ENCODE measurements at regions not wholly inside any gene's neighbourhood (a gene's known extent, or its start where the extent isn't known, plus 50 kb on each side); places are given as distances from the start of the nearest gene placed in this dataset.

DNA sequence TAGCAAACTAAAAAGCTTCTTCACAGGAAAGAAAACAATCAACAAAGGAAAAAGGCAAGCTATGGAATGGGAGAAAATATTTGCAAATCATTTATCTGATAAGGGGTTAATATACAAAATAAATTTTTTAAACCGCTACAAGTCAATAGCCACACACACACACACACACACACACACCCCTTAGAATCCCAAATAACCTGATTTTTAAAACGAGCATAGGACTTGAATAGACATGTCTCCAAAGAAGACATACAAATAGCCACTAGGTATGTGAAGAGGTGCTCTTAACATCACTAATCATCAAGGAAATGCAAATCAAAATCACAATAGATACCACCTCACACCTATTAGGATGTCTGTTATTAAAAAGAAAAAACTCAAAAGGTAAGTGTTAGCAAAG, 187.7 kb downstream of the TRIM27 start:
- DNase-seq, result no peak

DNA sequence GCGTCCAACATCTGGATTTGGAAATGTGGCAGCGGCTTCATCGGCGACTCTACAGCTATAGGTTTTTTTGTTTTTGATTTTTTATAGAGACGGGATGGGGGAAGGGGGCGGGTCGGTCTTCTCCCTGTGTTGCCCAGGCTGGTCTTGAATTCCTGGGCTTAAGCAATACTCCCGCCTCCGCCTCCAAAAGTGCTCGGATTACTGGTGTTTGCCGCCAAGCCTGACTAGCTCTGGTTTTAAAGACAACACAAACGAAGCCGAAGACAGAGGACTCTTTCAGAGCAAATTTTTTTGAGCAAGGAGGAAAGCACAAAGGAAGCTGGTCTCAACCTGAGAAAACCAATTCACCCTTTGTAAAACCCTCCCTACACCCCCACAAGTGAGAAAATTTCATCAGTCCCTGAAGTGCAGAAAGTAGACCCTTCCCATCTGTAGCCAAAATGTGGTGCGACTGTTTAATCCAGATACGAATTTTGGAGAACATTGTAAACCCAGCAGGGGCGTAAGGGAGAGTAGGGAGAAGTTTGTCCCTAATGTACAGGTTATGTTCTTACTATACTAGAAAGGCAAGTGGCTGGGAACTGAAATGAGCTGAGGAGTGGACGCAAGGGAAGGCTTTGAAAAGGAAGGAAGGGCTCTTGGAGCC, 185.9 kb downstream of the TRIM27 start:
- no peak for DNase-seq

DNA sequence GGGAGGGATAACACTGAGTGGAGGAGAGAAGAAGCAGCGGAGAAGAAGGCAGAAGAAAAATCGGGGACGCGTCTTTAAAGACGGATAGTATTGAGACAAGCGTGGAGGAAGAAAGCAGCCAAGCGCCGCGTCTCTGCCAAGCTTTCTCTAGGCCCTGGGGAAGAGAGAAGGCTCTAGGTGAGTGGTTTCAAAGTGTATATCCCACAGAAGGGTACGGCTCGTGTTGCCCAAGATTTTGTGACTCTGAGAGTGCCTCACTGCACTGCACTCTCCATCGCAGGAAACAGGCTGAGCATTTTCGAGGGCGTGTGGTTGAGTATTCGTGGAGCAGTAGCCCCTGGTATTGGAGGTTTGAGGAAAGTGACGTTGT, 185.4 kb downstream of the TRIM27 start:
- no peak for DNase-seq

DNA sequence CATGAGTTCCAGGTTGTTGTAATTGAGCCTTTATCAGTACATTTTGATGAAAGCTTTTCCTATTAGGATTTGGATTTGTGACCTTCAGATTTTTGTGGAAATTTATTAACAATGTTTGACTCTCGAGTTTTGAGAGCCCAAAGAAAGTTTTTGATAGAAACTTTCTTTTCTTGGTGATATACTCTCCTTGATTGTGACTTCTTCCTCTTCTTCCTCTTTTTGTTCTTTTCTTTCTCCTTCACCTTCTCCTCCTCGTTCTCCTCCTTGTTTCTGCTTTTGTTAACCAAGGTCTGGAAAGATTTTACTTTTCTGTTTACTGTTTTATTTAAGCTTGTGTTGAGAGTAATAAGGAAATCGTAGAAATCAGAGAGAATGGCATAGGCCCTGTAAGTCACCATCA, 182.4 kb downstream of the TRIM27 start:
- no peak for DNase-seq

DNA sequence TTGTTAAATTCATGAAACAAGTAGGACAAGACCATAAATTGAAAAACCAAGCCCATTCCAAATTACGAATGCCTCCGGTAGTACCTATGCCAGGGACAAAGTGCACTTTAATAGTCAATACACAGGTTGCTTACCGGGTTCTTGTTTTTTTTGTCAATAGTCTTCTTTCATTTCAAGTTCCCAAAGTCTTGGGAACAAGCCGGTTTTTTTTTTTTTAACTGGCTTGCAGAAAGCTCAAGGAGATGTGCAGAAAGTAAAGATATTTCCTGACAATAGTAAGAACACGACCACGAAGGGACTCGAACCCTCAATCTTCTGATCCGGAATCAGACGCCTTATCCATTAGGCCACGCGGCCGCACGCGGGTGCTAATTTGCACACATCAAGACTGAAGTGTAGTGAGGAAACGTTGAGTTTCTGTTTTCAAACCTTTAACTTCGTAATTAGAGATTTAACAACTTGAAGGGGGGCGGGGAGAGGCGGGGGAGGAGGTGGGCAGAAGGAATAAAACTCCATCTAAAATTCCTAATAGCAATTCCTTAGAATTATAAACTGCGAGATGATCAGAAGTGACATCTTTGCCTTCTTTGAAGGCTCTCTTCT, 181.0 kb downstream of the TRIM27 start:
- DNase-seq, result peak in 1 of 3 donors; percentile 24

DNA sequence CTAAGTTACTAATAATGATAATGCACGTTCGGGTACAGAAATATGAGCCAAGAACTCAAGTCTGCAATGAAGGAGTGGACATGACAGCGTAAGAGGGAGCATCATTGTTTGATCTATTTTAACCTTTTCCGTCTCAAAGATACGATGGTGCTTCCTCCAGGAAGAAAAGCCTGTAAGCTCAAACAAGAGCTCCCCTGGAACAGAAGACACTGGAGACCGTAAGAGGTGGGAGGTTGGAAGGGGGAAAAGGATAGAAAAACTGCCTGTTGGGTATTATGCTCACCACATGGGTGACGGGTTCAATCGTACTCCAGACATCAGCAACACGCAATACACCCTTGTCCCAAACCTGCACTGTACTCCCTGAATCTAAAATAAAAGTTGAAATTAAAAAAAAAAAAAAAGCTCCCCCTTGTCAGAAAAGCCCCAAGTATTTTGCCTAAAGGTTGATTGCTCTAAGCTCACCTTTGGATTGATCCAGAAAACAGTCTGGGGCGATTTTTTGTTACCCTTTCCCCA, 180.5 kb downstream of the TRIM27 start:
- DNase-seq, result no peak

DNA sequence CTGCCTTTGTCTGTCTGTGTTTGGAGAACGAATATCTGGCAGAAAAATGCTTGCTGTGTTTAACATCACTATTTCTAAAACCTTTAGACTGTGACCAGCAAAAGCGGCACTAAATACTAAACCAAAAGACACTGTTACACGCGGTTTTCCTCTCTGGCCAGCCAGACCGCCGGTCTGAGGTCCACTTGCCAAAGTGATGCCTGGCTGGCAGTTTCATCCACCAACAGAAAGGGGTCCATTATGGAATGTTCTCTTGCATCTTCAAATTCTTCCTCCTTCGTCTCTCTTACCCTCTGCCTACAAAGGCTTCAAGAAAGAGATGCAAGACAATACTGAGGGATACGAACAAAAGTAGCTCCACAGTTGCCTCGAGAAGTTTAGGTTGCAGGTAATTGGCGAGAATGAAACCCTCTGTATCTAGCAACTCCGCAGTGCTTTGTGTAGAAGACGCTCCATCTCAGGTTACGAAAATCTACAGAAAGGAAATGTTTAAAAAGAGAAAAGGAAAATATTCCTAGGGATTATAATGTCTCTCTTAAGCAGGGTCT, 176.6 kb downstream of the TRIM27 start:
- no peak for DNase-seq

DNA sequence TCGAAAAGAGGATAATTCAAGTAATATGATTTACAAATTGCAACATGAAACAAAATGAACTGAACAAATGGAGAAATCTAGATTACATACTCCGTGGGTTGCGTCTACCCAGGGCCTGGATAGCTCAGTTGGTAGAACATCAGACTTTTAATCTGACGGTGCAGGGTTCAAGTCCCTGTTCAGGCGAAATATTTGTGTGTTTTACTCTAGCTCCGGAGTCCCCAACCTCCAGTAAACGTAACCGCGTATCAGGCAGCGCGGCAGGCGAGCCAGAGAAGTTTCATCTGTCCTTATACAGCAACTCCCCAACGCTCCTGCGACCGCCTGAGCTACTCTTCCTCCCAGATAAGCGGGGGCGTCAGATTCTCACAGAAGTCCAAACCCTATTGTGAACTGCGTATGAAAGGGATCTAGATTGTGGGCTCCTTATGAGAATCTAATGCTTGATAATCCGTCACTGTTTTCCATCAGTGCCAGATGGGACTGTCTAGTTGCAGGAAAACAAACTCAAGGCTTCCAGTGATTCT, 176.1 kb downstream of the TRIM27 start:
- DNase-seq, result peak in 1 of 3 donors; percentile 23

DNA sequence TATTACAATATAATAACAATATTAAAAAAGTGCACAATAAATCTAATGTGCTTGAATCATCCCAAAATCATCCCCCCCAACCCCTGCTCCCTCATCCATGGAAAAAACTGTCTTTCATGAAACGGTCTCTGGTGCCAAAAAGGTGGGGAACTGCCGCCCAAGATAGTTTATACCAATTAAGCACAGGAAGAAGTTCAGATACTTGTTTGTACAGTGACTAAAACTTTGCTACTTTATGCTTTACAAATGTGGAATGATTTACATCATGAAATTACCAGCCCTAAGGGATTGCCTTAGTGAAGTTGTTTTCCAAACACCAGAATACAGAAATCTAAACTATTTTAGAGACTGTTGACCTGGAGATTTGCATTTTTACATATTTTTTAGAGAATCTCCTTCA, 175.6 kb downstream of the TRIM27 start:
- DNase-seq, result no peak

DNA sequence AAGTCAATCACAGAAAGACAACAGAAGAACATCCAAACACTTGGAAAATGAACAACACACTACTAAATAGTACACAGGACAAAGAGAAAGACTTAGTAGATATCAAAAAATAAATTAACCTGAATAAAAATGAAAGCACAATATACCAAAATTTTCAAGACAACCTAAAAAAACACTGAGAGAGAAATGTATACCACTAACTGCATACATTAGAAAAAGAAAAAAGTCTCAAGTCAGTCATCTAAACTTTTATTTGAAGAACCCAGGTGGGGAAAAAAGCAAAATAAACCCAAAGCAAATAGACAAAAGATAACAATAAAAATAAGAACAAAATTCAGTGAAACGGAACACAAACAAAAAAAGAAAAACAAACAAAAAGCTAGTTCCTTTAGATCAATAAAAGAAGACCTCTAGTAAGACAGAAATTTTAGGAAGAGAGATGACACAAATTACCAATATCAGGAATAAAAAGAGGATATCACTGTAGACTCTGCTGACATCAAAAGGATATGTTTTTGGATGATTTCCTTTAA, 172.8 kb downstream of the TRIM27 start:
- no peak for DNase-seq

DNA sequence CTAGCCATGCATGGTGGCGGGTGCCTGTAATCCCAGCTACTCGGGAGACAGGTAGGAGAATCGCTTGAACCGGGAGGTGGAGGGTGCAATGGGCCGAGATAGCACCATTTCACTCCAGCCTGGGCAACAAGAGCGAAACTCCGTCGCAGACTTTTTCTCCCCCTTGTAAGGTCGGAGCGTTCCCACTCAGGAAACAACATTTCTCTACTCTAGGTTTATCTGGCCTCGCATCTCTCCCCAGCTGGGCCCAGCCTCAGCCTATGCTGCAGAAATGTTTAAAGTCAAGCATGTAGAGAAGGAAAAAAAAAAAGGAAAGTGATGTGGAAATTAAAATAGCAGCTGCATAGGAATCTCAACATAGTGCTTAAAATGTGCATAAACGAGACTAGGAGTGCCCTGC, 172.3 kb downstream of the TRIM27 start:
- no peak for DNase-seq

DNA sequence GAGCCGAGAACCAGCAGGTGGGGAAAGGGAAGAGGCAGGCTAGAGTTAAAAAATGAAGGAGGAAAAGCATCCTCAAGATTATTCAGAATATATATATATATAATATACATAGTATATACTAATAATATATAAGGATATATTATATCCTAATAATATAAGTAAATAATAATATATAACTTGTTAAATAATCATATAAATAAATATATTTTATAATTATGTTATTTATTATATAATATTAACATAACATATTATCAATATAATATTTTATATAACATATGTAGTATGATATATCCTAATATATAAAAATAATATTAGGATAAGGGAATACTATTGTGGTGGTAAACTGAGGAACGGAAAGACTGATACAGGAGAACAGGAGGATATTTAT, 171.8 kb downstream of the TRIM27 start:
- no peak for DNase-seq

DNA sequence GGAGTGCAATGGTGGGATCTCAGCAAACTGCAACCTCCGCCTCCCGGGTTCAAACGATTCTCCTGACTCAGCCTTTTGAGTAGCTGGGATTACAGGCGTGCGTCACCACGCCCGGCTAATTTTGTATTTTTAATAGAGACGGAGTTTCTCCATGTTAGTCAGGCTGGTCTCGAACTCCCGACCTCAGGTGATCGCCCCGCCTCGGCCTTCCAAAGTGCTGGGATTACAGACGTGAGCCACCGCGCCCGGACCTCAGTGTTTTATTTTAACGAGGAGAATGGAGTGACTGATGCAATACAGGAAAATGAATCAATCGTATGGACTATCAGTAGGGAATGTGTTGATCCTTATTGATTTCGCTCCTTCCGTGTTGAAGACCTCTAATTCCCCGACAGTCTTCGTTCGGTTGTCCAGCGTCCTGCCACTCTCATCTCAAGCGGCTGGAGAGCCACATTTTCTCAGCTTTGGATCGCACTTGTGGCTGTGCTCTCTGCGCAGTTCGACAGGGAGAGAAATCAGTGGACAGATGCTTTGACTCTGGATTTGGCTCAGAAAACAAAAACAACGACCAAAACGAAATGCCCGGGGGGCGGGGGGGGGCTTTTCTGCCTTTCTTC, 166.2 kb downstream of the TRIM27 start:
- no peak for DNase-seq

DNA sequence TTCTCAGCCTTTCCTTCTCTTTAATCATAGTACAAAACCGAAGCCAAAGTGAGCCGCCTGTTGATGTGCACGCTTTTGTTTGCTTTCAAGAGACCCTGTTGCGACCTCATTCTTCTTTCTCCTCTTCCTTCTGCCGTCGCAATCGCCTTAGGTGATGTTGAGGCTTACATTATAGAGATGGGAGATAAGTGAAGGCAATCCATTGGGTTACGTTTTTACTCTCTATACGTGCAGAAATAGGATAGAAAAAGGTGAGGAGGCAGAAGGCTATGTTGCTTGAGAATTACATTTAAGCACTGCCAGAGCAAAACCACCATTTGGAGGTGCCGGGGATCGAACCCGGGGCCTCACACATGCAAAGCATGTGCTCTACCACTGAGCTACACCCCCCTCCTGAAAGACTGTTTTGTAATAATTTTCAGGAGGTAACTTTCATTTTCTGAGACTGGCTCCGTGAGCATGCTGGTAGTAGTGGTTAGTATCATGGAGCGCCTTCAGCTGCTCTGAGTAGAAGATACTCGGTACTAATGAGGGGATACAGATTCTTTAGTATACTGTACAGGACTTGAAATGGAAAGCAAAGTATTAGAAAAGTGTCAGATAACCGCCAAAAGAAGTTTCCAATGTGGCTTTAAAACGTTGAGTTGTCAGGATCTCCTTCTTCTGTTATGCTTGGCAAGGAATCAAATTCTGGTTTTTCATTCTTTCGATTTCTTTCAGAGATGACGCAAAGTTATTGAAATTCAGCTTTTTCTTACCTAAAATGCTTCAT, 165.6 kb downstream of the TRIM27 start:
- no peak for DNase-seq

DNA sequence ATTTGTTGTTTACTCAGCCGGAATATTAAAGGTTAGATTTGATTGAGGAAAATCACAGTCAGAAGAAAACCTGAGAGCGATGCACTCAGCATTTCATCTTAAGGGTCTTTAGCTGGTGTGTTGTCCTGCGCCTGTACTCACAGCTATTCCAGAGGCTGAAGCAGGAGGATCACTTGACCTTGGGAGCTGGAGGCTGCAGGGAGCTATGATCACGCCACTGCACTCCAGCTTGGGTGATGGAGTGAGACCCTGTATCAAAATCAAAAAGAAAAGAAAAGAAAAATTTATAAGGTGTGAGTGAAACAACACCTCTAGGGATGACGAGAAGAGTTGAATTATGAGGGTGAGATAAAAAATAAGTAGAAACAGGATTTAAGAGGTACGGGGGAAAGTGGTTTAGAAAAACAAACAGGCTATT, 165.0 kb downstream of the TRIM27 start:
- DNase-seq, result no peak

DNA sequence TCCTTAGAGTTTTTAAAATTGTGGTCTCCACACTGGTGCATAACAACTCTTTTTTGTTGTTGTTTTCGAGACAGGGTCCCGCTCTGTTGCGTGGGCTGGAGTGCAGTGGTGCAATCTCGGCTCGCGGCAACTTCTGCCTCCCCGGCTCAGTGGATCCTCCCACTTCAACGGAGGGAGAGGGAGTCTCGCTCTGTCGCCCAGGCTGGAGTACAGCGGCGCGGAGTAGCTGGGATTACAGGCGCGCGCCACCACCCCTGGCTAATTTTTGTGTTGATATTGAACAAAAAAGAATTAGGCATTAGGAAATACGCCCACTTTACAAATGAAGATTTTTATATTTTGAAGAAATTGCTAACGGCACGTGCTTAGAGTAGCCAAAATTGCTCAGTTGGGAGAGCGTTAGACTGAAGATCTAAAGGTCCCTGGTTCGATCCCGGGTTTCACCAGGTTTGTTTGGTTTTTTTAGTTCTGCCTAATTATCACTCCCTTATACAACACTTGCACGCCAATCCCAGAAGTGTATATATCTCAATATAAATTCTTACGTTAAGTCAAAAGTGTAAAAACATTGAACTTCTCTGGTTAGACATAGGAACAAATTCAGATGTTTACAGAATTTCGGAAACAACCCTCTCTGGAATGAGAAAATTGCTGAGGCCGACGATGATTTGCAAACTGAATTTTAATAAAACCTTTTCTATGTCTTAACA, 159.6 kb downstream of the TRIM27 start:
- no peak for DNase-seq

DNA sequence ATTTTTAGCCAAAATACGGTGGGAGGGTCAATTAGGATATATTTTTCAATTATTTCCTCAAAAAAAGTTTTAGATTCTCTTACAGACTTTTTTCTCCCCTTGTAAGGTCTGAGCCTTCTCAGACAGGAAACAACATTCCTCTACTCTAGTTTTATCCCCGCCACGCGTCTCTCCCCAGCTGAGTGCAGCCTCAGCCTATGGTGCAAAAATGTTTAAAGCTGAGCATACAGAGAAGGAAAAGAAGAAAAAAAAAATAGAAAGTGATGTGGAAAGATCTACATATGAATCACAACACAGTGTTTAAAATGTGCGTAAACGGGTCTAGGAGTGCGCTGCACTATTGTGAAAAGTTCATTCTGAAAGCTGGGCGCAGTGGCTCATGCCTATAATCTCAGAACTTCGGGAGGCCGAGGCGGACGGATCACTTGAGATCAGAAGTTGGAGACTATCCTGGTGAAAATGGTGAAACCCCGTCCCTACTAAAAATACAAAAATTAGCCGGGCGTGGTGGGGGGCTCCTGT, 159.0 kb downstream of the TRIM27 start:
- DNase-seq, result no peak

DNA sequence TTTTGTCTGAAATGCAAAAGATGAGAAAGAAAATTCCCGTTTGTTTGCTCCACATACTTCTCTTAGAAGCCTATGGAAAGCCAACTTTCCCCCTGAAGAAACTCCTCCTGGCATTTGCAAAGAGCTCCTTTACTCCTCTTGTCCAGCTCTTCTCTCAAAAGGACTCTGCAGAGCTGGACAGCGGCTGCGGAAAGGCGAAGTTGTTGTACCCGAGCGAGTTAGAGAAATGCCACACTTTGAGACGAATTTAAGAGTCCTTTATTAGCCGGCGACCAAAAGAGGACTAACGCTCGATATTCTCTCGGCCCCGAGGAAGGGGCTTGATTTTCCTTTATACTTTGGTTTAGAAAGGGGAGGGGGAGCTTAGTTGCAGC, 157.8 kb downstream of the TRIM27 start:
- DNase-seq, result no peak

DNA sequence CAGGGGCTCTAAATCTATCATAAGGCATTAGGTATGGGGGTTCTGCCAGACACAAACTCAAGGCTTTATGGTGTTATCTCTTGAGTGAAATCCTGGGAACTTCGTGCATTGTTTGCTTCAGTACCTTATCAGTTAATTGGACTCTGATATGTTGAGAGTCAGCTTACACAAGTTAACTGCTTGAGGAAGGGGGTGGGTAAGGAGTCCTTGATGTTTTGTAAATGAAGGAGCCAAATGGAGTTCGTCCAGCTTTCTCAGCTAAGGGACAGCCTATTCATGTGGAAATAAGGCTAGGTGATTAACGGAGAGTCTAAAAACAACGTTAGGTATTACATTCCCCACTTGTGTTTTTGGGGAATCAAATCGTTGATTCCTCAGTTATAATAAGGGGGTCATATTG, 157.4 kb downstream of the TRIM27 start:
- DNase-seq, result no peak

DNA sequence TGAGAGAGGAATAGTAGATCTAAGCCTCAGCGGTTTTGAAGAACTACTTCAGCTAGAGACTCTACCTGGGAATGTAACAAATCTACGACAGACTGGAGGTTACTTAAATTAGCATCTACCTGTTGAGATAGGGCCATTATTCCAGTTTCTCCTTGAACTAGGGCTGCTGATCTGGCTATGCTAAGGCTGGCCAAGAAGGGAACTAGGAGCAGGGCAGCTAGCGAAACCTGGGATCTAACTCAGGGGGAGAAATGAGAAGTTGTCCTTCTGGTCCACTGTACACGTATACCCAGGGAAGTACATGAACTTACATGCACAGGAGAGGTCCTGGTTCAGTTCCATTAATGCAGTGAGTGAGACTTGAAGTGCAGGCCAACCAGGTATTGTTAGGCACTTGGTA, 156.7 kb downstream of the TRIM27 start:
- no peak for DNase-seq

DNA sequence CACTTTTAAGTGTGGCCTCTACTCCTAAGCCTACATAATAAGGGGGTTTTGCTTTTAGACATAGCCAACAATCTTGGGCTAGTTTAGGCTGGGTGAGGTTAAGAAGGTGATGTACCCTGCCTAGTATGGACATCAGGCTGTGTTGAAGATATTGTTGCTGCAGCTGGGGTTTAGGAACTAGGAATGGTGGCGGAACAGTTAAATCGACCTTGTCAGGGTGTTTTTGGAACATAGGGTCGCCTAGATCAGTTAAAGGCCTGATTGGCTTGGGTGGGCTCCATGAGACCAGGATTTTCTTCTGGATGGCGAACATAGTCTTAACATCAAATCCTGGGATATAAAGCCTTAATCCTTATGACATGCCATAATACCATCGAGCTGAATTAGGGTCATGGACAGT, 156.1 kb downstream of the TRIM27 start:
- no peak for DNase-seq
